ENCODE measurements at regions not wholly inside any gene's neighbourhood (a gene's known extent, or its start where the extent isn't known, plus 50 kb on each side); places are given as distances from the start of the nearest gene placed in this dataset.
"Not testable (repeated sequence)": the region's sequence is repeated elsewhere in the genome, so short reads cannot be mapped to it uniquely, and the experiment has no call there.

DNA sequence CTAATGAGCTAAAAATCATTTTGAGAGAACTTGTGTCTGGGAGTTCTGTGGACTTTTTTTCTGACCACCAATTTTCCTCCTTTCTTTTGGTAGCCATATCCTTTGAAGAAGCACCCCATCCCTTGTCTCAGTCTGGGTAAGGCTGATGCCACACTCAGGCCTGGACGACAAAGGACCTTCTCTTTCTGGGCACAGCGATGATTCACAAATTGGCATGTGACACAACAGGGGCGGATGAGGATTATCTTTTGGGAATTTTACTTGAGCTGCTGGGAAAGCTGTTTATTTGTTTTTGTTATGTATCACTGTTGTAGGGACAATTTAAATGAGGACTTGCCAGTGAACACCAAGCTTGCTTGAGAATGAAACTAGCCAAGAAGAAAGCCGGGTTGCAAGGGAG, 233.4 kb upstream of the HAND2 start:
- peak; percentile 87 for DNase-seq (ENCODE audit: low spot score)

DNA sequence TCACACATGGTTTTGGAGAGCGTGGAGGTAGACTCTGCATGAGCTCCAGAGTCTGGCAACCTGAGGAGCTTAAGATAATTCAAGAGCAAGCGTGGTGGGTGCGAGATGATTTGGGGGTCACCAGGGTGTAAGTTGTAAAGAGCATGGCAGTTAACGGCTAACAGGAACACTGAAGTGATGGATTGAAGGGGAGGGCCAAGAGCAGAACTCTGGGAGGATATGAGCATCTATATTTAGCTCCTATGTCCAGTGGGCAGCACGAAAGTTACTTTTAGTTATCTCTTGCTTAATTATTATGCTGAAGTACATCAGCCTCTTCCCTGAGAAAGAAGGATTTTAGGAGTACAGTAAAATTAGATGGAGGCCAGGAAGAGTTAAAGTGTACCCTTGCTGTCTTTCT, 231.9 kb upstream of the HAND2 start:
- DNase-seq (ENCODE audit: low spot score), result no peak

DNA sequence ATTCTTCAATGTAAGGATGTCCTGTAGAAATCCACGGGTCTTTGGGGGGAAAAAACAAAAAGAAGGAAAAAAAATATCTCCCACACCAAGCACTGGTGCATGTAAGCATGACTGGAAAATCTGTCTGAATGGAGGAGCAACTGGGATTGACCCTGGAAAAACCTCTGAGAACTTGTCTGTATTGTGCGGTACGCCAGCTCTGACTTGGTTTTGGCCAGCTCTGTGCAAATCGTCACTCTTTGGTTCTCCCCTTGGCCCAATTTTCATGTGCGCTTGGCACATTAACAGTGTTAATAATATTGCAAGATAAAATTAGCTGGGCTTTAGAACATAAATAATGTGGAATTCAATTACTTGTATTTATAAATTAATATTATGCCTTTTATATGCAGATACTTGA, 231.2 kb upstream of the HAND2 start:
- no peak for DNase-seq (ENCODE audit: low spot score)

DNA sequence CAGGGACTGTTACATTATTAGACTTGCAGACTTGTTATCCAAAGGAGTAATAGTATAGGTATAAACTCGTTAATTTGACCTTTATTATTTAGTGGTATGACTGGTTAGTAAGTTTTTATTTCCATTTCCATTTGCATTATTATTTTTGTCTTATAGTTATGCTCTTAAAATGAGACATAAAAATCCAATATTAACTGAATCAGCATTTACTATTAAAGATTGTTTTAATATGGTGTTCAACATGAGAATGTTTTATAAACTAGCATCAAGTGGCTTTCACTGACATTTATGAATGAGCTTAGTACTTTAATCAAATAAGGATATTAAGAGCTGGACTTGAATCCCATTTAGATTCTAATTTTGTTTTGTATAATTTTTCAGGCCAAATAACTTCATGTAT, 228.1 kb upstream of the HAND2 start:
- DNase-seq (ENCODE audit: low spot score), result no peak

DNA sequence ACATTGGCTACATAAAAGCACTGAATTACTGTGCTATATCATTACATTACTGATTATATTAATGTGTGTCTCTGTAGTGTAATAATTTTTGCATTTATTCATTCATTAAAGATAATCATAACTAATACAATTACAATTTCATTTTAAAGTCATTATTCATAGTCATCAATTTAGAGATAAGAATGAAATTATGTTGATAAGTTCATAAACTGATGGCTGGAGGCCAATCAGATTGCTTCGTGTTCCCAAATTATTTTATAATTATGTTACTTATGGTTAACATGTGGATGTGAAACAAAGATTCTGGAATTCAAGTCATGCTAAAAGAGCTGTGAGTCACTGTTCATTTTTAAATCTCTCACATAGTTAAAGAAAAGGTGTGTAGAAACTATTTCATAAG, 223.4 kb upstream of the HAND2 start:
- no peak for DNase-seq (ENCODE audit: low spot score)

DNA sequence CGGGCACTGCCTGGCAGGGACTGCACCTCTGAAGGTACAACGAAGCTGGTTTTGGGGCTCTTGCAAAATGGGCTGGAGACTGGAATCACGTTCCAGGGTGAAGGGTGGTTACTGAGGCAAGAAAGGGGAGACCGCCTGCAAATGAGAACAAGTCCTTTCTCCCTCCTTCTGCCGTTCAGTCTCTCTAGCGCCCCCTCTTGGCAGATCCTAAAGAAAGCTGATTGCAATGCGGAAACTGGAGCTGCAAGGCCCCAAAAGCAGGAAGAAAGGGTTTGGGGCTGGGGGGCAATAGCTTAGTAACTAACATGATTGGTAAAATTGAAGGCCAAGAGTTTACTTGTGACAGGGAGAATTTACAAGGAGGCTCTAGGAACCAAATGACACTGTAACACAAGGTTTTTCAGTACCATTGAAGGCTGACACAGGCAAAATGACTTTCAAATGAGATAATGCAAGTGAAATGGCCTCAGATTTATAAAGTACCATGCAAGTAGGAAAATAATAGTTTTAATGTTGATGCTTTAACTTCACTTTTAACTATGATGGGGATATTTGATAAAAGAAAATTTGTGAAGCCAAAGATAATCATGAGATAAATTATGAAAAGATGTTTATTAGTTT, 222.7 kb upstream of the HAND2 start:
- no peak for DNase-seq (ENCODE audit: low spot score)

DNA sequence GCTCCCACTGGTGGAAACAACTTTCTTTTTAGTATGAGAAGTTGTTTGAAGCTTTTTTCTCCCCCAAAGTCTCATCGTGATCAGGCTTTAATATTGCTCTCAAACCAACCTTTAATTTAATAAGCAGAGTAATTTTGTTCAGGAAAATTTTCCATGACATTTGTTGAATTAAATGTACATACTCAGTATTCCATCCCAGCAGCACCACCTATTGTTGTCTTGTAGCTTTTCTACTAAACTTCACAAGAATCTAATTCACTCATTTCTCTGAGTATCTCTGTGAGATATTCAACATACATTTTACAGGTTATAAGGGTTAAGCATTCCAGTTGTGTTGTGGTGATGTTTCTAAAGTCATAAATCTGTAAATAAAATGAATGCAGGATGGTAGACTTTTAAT, 218.3 kb upstream of the HAND2 start:
- DNase-seq (ENCODE audit: low spot score), result peak; percentile 38

DNA sequence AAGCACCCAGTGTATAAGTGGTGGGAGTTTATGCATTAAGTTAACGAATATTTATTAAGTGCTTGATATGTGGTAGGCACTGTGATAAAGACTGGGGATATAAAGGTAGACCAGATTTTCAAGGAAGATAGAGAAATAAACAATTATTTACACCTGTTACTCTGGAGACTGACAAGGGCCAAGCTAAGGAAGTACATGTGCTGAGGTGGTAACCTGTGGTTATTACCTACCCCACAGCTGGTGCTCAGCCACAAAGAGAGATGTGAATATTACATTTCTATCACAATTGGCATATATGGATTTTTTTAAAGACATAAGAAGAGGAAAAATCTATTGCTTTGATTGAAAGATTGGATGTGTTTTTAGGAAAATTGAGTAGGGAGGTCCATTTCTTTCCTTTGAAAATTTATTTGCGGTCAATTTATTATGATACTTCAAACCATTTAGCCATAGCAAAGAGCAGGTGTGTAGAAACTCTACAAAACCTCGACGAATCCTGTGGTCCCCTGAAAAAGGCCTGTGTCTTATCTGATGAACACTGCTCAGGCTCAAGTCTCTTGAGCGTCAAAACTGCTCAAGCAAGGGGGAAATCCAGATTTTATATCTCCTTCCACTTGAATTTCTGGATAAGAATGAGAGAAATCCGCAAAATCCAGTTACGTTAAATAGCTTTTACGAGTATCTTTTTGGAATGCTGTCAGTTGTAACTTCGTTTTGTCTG, 217.7 kb upstream of the HAND2 start:
- DNase-seq (ENCODE audit: low spot score), result no peak

DNA sequence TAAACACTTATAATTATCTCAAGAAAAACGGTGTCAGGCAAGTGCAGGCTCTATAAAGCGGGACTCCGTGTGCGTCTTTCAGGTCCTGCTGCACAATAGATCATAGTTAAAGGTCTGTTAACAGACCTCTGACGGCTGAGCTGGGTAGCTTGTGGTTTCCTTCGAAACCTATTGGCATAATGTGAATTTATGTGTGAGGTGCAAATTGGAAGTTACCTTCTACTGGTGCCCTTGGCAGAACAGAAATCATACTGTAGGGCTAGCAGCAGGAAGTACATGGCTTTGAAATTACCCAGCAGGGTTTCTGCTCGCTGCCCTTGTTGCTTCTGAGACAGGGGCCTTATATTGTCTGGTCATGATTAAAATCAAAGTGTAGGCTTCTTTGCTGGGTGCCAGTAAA, 216.4 kb upstream of the HAND2 start:
- DNase-seq (ENCODE audit: low spot score), result no peak

DNA sequence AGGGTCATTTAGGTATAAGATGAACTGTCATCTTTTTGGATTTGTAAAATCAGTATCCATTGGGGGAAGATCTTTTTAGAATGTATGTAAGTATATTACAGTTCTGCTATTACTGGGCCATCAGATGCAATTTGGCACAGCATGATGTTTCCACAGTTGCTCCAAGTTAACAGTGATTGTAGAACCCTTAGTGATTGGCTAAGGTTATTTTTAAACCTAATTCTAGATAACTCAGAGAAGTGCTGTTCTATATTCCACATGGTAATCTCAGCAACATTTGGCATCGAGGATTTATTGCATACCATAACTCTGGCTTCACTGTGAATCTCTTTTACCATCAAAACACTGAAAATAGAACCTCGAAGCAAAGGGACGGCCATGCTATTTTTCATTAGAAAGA, 215.7 kb upstream of the HAND2 start:
- no peak for DNase-seq (ENCODE audit: low spot score)

DNA sequence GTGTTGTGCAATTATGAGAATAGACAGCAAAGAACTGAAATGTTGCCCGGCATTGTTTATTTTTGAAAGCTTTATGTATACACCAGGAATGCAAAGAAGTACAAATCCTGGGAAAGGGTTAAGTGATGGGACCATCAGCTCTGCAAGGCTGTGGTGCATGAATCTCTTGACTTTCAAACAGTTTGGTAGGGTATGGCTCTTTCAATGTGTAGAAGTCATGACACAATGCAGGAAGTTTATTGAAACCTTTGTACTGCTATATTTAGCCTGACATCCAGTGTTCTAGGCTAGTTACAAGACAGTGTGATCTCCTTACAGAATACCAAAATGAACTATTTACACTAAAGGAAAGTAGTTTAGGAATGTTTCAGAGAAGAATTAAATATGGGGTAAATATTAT, 206.8 kb upstream of the HAND2 start:
- DNase-seq (ENCODE audit: low spot score), result no peak

DNA sequence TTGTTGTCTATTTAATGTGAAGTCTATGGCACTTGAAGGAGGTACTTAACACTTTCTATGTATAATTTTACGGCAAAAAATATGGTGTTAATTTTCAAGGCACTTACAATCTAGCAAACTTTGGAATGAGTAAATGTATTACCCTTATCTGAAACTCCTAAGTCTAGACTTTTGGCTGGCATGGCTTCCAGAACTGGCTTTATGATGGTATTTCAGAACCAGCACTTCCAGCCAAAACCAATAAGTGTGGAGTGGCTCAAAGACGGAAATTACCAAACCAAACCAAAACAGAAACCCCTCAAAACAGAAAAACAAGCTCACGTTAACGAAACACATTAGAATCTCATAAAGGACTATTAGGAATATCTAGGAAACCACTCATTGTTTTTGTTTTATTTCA, 205.6 kb upstream of the HAND2 start:
- DNase-seq (ENCODE audit: low spot score), result no peak

DNA sequence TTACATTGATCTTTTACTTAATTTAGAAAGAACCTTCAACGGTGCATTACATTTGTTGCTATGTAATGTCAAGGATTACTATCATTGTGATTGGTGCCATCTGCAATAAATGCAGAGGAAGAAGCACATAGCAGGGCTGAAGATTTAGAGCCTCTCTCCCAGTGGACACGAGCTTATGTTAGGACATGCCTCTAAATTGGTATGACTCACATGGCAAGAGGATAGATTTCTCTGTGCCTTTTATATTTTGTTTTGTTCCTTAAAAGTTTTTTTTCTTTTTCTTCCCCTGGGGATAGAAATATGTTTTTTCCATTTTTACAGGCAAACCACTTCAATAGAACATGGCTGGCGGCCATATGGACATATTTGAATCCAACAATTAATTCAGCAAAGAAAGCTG, 205.0 kb upstream of the HAND2 start:
- DNase-seq (ENCODE audit: low spot score), result peak; percentile 49

DNA sequence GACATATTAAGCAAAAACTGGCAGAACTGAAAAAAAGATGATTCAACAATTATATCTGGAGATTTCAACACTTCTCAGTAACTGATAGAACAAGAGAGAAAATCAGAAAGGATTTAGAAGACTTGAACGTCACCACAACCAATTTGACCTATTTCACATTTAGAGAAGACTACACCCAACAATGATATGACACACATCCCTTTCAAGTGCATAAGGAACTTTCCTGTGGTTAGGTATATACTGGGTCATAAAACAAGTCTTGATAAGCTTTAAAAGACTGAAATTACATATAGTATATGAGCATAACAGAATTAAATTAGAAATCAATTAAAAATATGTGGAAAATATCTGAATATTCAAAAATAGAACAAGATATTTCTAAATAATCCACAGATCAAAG, 201.2 kb upstream of the HAND2 start:
- no peak for DNase-seq (ENCODE audit: low spot score)

DNA sequence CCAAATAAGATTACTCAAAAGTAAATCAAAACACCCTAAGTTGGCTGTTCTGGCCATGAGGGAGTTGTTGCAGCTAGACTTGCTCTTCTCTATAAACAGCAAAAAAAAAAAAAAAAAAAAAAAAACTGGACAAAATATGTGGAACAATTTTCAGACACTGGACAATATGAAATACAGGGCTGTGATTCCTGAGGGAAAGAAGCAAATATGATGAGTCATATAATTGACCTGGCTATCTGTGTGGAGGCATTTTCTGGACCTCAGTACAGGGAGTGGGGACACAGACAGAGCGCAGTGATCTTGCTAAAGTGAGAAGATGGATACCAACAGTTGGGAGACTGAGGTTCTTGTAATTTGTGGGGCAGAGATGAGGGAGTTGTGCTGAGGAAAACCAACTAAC, 192.0 kb upstream of the HAND2 start:
- no peak for DNase-seq (ENCODE audit: low spot score)

DNA sequence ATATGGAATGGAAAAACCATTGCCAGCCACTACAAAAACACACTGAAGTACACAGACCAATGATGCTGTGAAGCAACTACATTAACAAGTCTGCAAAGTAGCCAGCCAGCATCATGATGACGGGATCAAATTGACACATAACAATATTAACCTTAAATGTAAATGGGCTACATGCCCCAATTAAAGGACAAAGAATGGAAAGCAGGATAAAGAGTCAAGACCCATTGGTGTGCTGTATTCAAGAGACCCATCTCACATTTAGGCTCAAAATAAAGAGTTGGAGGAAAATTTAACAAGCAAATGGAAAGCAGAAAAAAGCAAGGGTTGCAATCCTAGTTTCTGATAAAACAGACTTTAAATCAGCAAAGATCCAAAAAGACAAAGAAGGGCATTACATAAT, 188.5 kb upstream of the HAND2 start:
- DNase-seq (ENCODE audit: low spot score), result not testable (repeated sequence)

DNA sequence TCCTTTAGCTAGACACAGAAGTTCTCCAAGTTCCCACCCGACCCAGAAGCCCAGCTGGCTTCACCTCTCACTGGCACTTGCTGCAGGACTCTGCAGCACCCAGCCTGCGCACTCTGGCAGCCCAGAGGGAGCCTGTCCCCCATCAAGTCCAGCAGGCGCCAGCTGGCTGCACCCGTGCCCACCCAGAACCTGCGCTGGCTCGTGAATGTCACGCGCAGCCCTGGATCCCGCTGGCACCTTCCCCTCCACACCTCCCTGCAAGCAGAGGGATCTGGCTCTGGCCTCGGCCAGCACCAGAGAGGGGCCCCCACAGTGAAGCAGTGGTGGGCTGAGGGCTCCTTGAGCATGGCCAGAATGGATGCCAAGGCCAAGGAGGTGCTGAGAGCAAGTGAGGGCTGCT, 187.6 kb upstream of the HAND2 start:
- no peak for DNase-seq (ENCODE audit: low spot score)

DNA sequence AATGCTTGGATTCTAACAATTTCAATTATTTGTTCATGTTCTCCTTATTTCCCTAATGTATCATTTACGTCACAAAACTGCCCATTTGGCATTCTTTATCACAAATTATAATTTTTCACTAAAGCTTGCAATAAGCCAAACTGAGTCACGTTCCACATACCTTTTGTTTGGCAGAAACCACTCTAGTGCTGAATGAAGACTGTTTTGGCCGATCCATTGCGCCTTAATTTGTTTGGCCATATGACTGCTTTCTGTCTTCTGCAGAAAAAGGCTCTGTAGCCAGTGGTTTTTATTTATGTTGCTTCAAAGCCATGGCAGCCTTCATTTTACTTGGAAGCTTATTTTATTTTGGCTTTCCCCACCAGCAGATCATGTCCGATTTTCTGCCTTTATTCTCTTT, 184.4 kb upstream of the HAND2 start:
- no peak for DNase-seq (ENCODE audit: low spot score)

DNA sequence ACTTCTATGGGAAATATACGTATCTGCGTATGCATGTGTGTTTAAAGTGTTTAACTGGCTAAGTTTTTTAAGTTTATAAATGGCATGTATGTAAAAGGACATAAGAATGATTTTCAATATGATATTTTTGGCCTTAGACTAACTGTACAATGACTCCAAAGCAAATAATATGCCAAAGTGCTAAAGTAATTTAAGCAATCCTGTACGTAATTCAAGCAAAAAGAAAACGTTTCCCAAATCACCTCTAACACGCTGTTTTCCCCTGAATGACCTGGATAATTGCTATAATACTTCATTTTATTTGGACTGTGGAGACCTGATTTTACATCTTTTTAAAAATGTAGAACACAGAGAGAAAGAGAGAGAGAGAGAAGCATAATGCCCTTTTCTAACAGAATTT, 183.0 kb upstream of the HAND2 start:
- DNase-seq (ENCODE audit: low spot score), result no peak

DNA sequence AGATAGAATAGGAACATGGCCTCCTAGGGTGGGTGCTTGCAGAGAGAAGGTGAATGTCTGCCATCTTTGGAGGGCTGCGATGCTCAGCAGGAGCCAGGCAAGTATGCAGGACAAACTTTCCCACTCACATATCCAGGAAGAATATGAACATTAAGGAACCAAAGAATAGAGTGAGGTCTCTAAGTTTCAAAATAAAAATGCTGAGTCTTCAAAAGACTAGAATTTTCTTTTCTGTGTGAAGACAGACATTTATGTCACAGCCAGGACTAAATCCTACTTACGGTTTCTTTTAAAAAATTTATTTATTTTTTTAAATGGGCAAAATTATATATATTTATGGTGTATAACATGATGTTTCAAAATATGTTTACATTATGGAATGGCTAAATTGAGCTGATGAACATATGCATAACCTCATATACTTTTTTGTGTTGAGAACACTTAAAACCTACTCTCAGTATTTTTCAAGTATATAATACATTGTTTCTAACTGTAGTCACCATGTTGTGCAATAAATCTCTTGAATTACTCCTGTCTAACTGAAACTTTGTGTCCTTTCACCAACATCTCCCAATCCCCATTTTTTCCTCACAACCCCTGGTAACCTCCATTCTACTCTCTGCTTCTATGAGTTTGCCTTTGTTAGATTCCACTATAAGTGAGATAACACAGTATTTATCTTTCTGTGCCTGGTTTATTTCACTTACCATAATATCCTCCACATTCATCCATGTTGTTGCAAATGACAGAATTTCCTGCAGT, 177.8 kb upstream of the HAND2 start:
- no peak for DNase-seq (ENCODE audit: low spot score)

DNA sequence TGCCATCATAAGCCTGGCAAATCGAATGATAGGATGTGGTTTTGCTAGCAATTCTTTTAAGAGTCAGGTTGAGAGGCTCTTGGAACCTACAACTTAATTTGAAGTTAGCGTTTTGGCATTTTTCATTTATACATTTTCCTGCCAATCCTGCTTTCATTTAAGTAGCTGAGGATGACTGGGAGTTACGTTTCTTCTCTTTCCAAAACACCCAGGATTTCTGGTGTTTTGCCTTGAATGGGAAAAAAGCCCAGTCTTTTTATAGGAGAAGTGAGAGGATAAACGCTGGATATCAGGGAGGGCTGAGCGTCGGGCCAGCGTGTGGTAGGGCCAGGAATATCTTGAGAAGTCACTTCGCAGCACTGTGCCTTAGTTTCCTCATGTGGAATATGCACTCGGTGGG, 174.2 kb upstream of the HAND2 start:
- no peak for DNase-seq (ENCODE audit: low spot score)

DNA sequence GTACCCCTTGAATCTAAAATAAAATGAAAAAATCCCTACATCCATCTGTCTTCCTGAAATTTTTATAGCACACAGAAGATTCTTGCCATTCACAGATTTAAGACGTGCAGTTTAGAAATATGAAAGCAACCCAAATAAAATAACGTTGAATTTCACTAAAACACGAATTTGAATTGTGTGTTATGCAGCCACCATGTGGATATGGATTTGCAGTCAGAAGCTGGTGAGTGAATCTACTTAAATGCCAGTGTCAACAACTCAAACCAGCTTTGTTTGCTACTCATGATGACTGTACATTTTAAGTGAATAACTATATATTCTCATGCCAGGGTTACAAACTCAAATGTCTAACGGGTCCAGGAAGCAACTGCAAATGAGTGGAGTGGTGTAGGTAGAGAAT, 173.0 kb upstream of the HAND2 start:
- no peak for DNase-seq (ENCODE audit: low spot score)

DNA sequence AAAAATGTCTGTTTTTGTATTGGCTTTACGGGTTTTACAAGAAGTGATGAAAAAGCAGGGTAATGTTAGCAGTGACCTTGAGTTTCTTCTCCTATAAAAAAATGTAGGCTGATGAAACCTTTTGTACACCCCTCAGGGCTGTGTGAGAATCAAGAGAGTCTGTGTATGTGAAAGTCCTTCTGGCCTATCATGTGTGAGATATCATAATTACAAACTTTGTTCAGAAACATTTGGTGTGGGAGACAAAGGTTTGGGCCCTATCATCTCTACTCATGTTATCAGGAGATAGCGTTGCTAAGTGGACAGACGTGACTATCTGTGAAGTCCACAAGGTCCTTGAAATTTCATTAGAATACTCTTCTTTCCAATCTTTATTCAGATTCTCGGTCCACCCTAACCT, 170.6 kb upstream of the HAND2 start:
- DNase-seq (ENCODE audit: low spot score), result no peak
